Limb (tissue), 2 donors: ENCODE measurements at regions not wholly inside any gene's neighbourhood (a gene's known extent, or its start where the extent isn't known, plus 50 kb on each side); places are given as distances from the start of the nearest gene placed in this dataset.
A peak's percentile ranks its signal among the peaks of the same experiment; 100 is the strongest.

Experiments used
- DNase-seq, 2 donors: peaks; one replicate each; pipeline ENCODE4 v3.0.0-alpha.2; 2016; ENCODE audit errors: extremely low spot score in 2 of 2

DNA sequence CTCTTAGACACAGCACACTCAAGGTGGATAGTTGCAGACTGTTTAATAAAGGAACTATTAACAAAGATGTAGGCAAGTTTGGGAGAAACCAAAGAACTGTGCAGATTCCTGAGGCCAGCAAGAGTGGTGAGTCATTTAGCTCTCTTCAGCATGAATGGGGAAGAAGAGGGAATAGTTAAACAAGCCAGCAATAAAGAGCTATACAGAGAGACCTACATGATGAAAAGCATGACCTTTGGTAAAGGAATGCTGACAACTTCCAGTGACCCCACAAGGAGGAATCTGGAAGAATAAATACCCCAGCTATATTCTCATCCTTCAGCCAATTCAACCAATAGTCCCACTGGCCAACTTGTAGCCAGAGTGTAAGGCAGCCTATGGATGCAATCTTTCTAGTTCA lies 706.0 kb upstream of the GRAMD2B start:
- no peak for DNase-seq

- peak; percentile 47 to 69 for DNase-seq
Measured at GRCh38 chr5:125719681-125720347, 703.4 kb upstream of the GRAMD2B start.

GRCh38 chr5:125720348-125720685 lies 702.9 kb upstream of the GRAMD2B start:
- no peak for DNase-seq

DNA sequence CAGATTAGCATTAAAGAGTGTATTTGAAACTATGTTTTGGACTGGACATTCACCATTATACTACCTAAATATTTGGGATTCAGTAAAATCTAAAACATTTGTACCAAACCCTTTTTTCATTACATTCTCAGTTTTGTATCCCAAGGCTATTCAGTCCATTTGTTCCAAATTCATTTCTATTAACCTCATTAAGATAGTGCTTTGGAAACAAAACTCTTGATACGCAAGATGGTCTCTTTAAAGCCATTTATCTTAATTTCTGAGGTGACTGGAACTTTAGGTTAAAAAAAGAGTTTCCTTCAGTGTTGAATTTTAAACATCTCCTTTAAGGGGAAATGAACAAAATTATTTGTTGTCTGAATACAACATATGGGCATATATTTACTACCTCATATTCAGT lies 702.5 kb upstream of the GRAMD2B start:
- DNase-seq: no peak

DNA sequence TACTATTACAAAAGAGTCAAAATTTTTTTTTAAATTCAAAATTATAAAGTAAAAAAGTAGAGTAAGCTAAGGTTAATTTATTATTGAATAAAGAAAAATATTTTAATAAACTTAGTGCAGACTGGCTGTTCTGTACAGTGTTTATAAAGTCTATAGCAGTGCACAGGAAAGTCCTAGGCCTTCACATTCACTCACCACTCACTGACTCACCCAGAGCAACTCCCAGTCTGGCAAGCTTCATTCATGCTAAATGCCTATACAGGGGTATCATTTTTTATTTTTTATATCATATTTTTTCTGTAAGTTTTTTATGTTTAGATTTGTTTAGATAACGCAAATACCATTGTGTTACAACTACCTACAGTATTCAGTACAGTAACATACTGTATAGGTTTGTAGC lies 700.7 kb upstream of the GRAMD2B start:
- no peak for DNase-seq

DNA sequence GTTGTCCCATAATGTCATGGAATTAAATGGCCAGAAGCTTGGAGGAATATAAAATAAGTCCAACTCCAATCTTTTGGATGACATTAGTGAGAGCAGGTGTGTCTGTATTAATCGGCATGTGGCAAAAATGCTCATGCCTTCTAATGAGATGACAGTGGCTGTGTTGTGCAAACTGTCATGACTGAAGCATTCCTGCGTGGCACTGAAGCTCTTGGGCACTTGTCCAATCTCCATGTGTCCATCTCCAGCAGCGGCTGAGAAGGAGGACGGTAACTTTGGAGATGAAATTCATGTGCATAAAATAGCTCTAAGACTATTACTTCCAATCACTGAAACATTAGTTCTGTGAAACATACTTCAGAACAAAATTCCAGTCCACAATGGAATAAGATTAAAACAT lies 697.5 kb upstream of the GRAMD2B start:
- no peak for DNase-seq

DNA sequence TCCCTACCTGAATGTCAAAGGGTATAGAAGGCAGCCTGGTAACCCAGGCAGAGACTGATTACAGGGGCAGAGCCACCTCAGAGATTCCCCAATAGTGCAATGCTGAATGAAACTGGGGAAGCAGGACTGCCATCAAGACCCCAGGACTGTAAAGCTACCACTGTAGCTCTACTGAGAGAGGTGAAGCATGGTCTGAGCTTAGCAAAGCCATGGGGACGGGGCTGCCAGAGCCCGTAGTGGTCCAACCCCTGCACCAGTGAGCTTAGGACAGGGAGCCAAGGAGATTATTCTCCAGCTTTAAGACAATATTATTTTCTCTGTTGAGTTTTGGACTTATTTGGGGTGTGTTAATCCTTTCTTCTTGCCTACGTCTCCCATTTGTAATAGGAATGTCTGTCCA lies 679.3 kb upstream of the GRAMD2B start:
- DNase-seq: no peak

- peak in 1 of 2 donors; percentile 23 for DNase-seq
Measured at GRCh38 chr5:125746917-125747316, 676.3 kb upstream of the GRAMD2B start.

DNA sequence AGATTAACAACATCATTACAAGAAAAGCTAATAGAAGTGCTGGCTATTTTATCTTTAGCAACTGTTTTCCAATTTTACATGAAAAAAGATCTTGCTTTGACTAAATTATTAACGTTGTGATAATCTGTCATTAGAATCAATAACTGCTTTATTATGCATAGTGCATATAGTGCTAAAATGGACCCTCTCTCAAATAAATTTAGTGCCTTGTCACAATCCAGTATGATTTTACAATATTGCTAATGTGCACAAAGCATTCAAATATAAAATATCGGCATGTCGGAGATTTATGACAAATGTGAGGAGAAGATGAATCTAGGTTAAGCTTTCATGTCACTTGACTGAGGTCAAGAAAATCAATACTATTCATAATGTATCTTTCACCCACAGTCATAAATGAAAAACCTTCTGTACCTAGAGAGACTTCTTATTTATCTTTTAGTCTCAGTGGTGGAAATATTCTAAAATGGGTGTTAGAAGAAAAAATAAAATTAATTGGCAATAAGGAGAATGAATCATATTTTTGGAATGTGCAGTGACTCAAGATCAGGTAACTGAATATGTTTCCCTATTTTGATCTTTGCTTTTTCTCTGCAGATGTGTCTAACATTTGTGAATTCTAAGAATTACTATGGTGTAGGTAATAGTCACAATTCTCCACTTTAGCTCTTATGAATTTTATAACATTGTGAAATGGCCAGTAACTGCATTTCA lies 672.9 kb upstream of the GRAMD2B start:
- DNase-seq: no peak

GRCh38 chr5:125750861-125751186 lies 672.4 kb upstream of the GRAMD2B start:
- DNase-seq: no peak

- DNase-seq: no peak
Measured at GRCh38 chr5:125756456-125756855, 666.8 kb upstream of the GRAMD2B start.

- no peak for DNase-seq
Measured at GRCh38 chr5:125766706-125767105, 656.5 kb upstream of the GRAMD2B start.

- DNase-seq: no peak
Measured at GRCh38 chr5:125775896-125776295, 647.3 kb upstream of the GRAMD2B start.

GRCh38 chr5:125776656-125777139 lies 646.5 kb upstream of the GRAMD2B start:
- no peak for DNase-seq

- DNase-seq: no peak
Measured at GRCh38 chr5:125778791-125779190, 644.4 kb upstream of the GRAMD2B start.

- DNase-seq: no peak
Measured at GRCh38 chr5:125785407-125785806, 637.8 kb upstream of the GRAMD2B start.

- DNase-seq: no peak
Measured at GRCh38 chr5:125786021-125786420, 637.2 kb upstream of the GRAMD2B start.

- DNase-seq: no peak
Measured at GRCh38 chr5:125793470-125793869, 629.7 kb upstream of the GRAMD2B start.

- DNase-seq: no peak
Measured at GRCh38 chr5:125794922-125795321, 628.3 kb upstream of the GRAMD2B start.

DNA sequence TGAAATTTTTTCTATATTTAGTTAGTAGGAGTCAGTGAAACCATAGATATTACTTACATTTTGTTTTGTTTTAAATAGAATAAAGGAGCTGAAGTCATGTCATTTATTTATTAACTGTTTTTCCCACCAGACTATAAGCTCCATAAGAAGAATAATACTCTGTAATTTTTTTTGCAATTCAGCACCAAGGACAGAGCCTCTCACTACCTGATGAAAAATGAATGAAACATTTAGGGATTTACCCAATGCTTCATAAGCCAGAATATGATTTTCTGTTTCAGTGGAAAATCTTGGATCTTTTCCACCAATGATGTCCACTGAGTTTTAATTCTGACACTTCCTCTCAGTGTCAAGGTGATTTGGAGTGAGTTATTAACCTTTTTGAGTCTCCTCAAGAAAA lies 624.9 kb upstream of the GRAMD2B start:
- peak in 1 of 2 donors; percentile 67 for DNase-seq

- no peak for DNase-seq
Measured at GRCh38 chr5:125812651-125813050, 610.6 kb upstream of the GRAMD2B start.

DNA sequence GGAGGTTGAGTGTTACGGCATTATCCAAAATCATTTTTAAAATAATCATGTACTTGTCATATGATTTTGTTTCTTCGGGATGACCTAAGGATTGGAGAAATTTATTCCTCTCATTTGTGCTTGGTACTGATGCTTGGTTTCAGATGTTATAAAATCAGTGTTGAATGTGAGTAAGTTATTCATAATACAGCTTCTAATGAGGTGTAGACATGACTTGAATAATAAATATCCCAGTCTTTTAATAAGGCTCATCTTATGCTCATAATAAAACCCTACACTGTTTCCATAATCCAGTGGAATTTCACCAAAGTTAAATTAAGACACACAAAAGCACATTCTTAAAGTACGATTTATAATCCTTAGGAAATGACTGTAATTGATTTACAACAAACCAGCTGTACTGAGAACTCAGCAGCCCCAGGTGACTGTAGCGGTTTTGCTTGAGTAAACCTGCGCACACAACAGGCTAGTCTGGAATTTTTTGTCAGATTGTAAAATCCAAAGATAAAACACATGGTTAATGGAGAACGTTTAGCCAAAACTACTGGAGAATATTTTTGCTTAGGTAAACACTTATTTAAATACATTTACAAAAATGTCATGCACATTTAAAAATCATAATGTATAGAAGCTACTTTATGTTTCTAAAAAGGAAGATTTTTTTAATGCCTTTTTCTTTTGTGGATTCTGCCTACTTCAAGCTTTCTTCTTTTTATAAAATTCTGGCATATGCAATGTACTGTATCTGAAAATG lies 609.8 kb upstream of the GRAMD2B start:
- no peak for DNase-seq

DNA sequence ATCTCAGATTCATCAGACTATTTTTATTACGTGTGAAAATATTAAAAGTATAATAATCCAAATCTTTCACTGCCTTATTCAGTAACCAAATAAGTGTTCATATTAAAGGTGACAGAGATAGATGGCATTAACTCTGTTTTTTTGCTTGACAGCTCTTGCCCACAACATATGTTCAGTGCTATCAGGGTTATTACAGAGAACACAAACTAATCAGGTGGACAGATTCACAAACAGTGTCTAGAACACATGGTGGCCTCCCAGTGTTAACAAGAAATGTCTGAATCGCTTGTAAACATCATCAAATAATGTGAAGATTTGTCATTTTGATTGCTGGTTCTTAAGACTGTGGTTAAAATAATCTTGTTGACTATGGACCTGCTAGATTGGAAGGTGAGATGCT lies 609.1 kb upstream of the GRAMD2B start:
- DNase-seq: no peak
